ENCODE measurements at regions not wholly inside any gene's neighbourhood (a gene's known extent, or its start where the extent isn't known, plus 50 kb on each side); places are given as distances from the start of the nearest gene placed in this dataset.

DNA sequence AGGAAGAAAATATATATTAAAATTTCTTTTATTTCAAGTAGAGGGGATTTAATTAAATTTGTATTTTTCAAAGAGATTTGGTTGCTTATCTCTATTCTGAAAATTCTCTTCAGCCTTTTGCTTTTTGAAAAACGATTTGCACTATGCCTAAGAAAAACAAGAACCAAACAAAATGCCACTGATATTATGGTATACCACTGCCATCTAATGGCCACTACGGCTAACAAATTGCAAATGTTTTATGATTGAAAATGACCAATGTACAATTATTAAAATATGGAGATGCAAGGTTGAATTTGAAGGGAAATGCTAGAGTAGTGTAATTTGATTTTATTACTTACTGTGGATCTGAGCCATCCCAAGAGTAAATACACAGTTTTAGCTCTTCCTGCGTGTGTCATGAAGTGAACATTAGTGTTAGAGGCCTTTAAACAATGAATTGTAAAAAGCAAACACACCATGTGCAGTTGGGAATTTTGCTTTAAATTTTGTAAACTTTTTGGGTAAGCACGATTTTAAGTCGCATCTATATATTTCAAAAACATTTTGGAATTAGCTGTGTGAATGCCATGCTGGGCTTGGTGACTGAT, 137.4 kb upstream of the USP25 start:
- Histone ChIP-seq H3K27me3 (replicated peaks) (no peaks in the 10 kb centered on the region), H3K36me3 (replicated peaks) (no peaks in the 10 kb centered on the region), H3K4me3 (ENCODE audit: low read depth, low read length) (no peak overlapping the region), H3K27ac (no peak overlapping the region)
- in situ Hi-C loops (cut with HindIII; ENCODE audit: low pct_ligation_motif_present, low sequenced_read_pairs), result no loop called here
- DNase-seq, result peak; percentile 37
- TF ChIP-seq, protein P1, sequence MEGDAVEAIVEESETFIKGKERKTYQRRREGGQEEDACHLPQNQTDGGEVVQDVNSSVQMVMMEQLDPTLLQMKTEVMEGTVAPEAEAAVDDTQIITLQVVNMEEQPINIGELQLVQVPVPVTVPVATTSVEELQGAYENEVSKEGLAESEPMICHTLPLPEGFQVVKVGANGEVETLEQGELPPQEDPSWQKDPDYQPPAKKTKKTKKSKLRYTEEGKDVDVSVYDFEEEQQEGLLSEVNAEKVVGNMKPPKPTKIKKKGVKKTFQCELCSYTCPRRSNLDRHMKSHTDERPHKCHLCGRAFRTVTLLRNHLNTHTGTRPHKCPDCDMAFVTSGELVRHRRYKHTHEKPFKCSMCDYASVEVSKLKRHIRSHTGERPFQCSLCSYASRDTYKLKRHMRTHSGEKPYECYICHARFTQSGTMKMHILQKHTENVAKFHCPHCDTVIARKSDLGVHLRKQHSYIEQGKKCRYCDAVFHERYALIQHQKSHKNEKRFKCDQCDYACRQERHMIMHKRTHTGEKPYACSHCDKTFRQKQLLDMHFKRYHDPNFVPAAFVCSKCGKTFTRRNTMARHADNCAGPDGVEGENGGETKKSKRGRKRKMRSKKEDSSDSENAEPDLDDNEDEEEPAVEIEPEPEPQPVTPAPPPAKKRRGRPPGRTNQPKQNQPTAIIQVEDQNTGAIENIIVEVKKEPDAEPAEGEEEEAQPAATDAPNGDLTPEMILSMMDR (IDR thresholded peaks at IDR 0.05; ENCODE audit: low read depth, low read length, missing control alignments), result peak; percentile 42

DNA sequence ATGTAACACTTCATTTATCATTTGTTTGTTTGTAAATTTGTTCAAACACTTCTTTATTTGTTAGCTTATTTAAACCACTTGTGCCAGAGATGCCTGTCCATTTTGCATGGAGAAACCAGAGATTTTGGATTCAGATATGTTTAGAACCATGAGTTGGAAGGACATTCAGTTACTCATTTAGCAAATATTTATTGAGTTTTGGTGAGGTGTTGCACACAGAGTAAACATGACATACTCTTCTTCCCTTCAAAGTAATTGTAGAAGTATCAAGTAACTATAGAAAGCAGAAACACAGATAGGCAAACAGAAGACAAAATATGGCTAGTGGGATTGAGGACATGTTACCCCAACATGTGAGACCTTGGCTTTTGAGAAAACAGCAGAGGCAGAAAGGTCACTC, 136.8 kb upstream of the USP25 start:
- H3K27me3 ChIP-seq (replicated peaks), result no peaks in the 10 kb centered on the region
- TF ChIP-seq, protein P1 (IDR thresholded peaks at IDR 0.05; ENCODE audit: low read depth, low read length, missing control alignments), result no peak
- H3K4me3 ChIP-seq (ENCODE audit: low read depth, low read length), result no peak overlapping the region
- DNase-seq, result no peak
- no peaks in the 10 kb centered on the region for H3K36me3 ChIP-seq (replicated peaks)
- H3K27ac ChIP-seq, result no peak overlapping the region
- in situ Hi-C loops (cut with HindIII; ENCODE audit: low pct_ligation_motif_present, low sequenced_read_pairs), result no loop called here

DNA sequence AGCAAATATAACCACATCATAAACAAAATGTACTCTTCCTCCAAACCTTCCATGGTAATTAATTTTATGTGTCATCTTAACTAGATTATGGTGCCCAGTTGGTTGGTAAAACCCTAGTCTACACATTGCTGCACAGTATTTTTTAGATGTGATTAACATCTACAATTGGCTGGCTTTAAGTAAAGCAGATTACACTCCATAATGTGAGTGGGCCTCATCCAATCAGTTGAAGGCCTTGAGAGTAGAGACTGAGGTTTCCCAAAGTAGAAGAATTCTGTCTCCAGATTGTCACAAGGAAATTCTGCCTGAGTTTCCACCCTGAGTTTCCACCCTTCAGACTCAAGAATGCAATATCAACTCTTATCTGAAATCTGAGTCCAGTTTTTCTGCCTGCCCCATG, 128.4 kb upstream of the USP25 start:
- TF ChIP-seq, protein P1 (IDR thresholded peaks at IDR 0.05; ENCODE audit: low read depth, low read length, missing control alignments), result no peak
- in situ Hi-C loops (cut with HindIII; ENCODE audit: low pct_ligation_motif_present, low sequenced_read_pairs), result no loop called here

DNA sequence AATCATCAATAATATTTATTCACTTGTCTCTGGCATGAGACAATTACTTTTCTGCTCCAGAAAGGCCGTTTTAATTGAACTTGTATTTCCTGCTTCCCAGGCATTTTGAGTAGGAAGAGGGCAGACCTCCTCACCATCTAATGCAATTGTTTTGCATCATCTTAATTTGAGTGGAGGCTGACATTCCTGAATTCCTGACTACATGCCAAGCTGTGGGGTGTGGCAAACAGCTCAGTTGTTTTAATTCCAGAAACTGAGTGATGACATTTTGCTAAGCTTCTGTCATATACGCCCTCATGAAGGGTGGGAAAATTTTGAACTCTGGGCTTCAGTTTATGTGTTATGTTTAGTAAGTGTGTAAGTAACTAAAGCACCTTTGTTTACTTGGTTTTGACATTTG, 125.4 kb upstream of the USP25 start:
- TF ChIP-seq, protein P1 (IDR thresholded peaks at IDR 0.05; ENCODE audit: low read depth, low read length, missing control alignments), result no peak
- DNase-seq, result peak; percentile 52
- Histone ChIP-seq H3K36me3 (replicated peaks) (no peaks in the 10 kb centered on the region), H3K4me3 (ENCODE audit: low read depth, low read length) (no peak overlapping the region), H3K27ac (no peak overlapping the region), H3K27me3 (replicated peaks) (no peaks in the 10 kb centered on the region)
- in situ Hi-C loops (cut with HindIII; ENCODE audit: low pct_ligation_motif_present, low sequenced_read_pairs), result no loop called here

More for the DNA sequence above, 128.4 kb upstream of the USP25 start:
- H3K27me3 ChIP-seq (replicated peaks), result no peaks in the 10 kb centered on the region
- no peak for DNase-seq
- no peak overlapping the region for H3K4me3 ChIP-seq (ENCODE audit: low read depth, low read length)
- no peaks in the 10 kb centered on the region for H3K36me3 ChIP-seq (replicated peaks)
- no peak overlapping the region for H3K27ac ChIP-seq

DNA sequence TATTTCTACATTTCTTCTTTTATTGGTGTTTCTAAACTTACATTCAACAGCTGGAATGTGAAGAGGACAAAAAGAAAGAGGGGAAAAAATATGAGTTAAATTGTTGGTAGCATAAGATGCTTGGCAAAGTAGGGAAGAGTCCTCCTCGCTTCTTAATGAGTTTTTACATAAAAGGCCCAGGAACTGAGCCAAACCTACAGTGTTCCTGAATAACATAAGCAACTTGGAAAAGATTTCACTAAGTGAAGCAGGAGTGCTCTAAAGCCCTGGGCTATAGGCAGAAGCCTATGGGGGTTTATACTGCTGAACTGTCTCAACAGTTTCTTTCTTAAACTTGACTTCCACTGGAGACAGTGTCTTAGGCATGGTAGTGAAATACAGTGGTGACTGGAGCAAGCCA, 115.0 kb upstream of the USP25 start:
- H3K36me3 ChIP-seq (replicated peaks), result no peaks in the 10 kb centered on the region
- no peaks in the 10 kb centered on the region for H3K27me3 ChIP-seq (replicated peaks)
- no peak overlapping the region for H3K27ac ChIP-seq
- DNase-seq, result no peak
- in situ Hi-C loops (cut with HindIII; ENCODE audit: low pct_ligation_motif_present, low sequenced_read_pairs), result no loop called here
- no peak overlapping the region for H3K4me3 ChIP-seq (ENCODE audit: low read depth, low read length)
- TF ChIP-seq, protein P1 (IDR thresholded peaks at IDR 0.05; ENCODE audit: low read depth, low read length, missing control alignments), result no peak

All from brain microvascular endothelial cell (primary cell).